ENCODE measurements at regions not wholly inside any gene's neighbourhood (a gene's known extent, or its start where the extent isn't known, plus 50 kb on each side); places are given as distances from the start of the nearest gene placed in this dataset.

DNA sequence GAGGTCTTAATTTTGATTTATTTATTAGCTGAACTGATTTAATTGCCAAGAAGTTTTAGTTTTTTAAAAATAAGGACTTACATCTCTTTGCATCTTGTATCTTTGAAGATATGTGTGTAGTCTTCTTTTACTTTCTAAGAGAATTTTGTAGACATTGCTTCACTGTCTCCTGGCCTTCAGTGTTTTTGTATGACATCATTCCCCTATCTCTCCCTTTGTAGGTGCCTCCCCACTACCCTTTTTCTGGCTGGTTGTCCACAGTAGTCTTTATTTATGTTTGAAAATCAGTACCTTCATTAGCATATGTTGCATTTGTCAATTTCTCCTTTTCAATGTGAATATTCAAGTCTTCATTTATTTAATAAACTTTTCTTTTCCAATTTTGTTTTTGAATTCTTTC is 64.1 kb upstream of the RAB18 start:
- no peaks in the 10 kb centered on the region for H3K9me3 ChIP-seq (ENCODE audit: control insufficient read depth, insufficient read depth, low read depth, low read length)
- no peak overlapping the region for H3K27ac ChIP-seq (ENCODE audit: extremely low read depth, low read depth, low read length)
- no peak overlapping the region for H3K4me3 ChIP-seq (ENCODE audit: low read depth, low read length)
- H3K36me3 ChIP-seq (ENCODE audit: control insufficient read depth in 2 of 2, insufficient read depth in 1 of 2, low read length in 2 of 2) = no peaks in the 10 kb centered on the region
- 0 out of 2 replicates have a peak, but pooled peaks have one; percentile 31 for TF ChIP-seq PRDM1 (tag by site-specific recombination; IDR thresholded peaks at IDR 0.05)
- TF ChIP-seq, protein P1, sequence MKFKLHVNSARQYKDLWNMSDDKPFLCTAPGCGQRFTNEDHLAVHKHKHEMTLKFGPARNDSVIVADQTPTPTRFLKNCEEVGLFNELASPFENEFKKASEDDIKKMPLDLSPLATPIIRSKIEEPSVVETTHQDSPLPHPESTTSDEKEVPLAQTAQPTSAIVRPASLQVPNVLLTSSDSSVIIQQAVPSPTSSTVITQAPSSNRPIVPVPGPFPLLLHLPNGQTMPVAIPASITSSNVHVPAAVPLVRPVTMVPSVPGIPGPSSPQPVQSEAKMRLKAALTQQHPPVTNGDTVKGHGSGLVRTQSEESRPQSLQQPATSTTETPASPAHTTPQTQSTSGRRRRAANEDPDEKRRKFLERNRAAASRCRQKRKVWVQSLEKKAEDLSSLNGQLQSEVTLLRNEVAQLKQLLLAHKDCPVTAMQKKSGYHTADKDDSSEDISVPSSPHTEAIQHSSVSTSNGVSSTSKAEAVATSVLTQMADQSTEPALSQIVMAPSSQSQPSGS (tag by site-specific recombination; IDR thresholded peaks at IDR 0.05; ENCODE audit: low read depth) = 0 out of 2 replicates have a peak, but pooled peaks have one; percentile 57
- TF ChIP-seq KLF10 (tag by site-specific recombination; IDR thresholded peaks at IDR 0.05) = no peak
- ChIA-PET CTCF (no interaction called here), POLR2A (no interaction called here)
- peaks cover 5% of the 10 kb centered on the region; the same call in 1 of the 2 replicates for H3K4me1 ChIP-seq (ENCODE audit: control insufficient read depth, insufficient read depth, low read length)

DNA sequence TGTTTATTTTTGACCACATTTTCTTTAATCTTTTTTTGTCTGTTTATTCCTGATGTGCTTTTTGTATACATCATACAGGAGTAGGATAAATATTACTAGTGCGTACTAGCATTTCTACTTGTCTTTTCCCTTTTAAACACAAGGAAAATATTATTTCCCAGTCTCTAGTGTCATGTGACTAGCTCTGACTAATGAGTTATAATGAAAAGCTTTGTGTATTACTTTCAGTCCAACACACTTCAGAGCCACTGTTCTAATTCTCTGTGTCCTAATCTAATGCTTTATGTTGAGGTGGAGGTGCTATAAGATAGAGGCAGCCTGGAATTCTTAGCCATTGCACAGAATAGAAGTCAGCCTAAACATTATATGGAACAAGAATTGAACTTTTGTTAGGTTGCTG is 65.0 kb upstream of the RAB18 start:
- Histone ChIP-seq H3K4me3 (ENCODE audit: low read depth, low read length) (no peak overlapping the region), H3K9me3 (ENCODE audit: control insufficient read depth, insufficient read depth, low read depth, low read length) (no peaks in the 10 kb centered on the region), H3K27ac (ENCODE audit: extremely low read depth, low read depth, low read length) (no peak overlapping the region), H3K4me1 (ENCODE audit: control insufficient read depth, insufficient read depth, low read length) (peaks cover 5% of the 10 kb centered on the region; the same call in 1 of the 2 replicates), H3K36me3 (ENCODE audit: control insufficient read depth in 2 of 2, insufficient read depth in 1 of 2, low read length in 2 of 2) (no peaks in the 10 kb centered on the region)
- ChIA-PET CTCF (no interaction called here), POLR2A (no interaction called here)
- TF ChIP-seq, protein P2, sequence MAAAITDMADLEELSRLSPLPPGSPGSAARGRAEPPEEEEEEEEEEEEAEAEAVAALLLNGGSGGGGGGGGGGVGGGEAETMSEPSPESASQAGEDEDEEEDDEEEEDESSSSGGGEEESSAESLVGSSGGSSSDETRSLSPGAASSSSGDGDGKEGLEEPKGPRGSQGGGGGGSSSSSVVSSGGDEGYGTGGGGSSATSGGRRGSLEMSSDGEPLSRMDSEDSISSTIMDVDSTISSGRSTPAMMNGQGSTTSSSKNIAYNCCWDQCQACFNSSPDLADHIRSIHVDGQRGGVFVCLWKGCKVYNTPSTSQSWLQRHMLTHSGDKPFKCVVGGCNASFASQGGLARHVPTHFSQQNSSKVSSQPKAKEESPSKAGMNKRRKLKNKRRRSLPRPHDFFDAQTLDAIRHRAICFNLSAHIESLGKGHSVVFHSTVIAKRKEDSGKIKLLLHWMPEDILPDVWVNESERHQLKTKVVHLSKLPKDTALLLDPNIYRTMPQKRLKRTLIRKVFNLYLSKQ (tag by site-specific recombination; IDR thresholded peaks at IDR 0.05; ENCODE audit: borderline replicate concordance) = no peak
- TF ChIP-seq ZNF426 (tag by site-specific recombination; IDR thresholded peaks at IDR 0.05) (no peak), MYNN (tag by site-specific recombination; IDR thresholded peaks at IDR 0.05; ENCODE audit: borderline replicate concordance) (no peak), ZNF266 (tag by site-specific recombination; IDR thresholded peaks at IDR 0.05; ENCODE audit: low read depth) (no peak), ZNF585B (tag by site-specific recombination; IDR thresholded peaks at IDR 0.05) (no peak), ZNF114 (tag by site-specific recombination; IDR thresholded peaks at IDR 0.05) (no peak), ZNF776 (tag by site-specific recombination; IDR thresholded peaks at IDR 0.05; ENCODE audit: borderline replicate concordance) (no peak), TRIM28 (IDR thresholded peaks at IDR 0.05; ENCODE audit: borderline replicate concordance, low read length) (no peak), ZNF654 (tag by site-specific recombination; IDR thresholded peaks at IDR 0.05; ENCODE audit: low read depth) (no peak), SP2 (tag by site-specific recombination; IDR thresholded peaks at IDR 0.05) (no peak), ZNF121 (tag by site-specific recombination; IDR thresholded peaks at IDR 0.05) (no peak), ZFHX2 (tag by site-specific recombination; conservative IDR thresholded peaks at IDR 0.05) (no peak), ZNF555 (tag by site-specific recombination; conservative IDR thresholded peaks at IDR 0.05) (no peak)
- TF ChIP-seq, protein P3, sequence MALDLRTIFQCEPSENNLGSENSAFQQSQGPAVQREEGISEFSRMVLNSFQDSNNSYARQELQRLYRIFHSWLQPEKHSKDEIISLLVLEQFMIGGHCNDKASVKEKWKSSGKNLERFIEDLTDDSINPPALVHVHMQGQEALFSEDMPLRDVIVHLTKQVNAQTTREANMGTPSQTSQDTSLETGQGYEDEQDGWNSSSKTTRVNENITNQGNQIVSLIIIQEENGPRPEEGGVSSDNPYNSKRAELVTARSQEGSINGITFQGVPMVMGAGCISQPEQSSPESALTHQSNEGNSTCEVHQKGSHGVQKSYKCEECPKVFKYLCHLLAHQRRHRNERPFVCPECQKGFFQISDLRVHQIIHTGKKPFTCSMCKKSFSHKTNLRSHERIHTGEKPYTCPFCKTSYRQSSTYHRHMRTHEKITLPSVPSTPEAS (tag by site-specific recombination; IDR thresholded peaks at IDR 0.05) = no peak

DNA sequence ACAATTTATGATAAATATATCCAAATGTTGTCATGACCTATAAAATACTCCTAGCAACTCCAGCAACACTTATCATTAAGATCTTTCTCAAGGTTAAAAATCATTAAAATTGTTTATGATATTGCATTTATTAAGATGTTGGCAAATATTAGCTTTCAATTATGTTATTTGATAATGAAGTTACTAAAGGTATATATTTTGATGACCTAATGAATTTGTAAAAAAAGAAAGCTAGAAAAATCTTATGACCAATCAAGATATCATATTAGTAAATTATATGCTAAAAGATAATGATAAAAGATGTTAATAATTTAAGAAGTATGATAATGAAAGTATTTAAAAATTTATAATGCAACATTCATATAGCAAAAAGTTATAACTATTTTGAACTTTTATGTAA is 66.3 kb upstream of the RAB18 start:
- Histone ChIP-seq H3K27ac (ENCODE audit: extremely low read depth, low read depth, low read length) (no peak overlapping the region), H3K36me3 (ENCODE audit: control insufficient read depth in 2 of 2, insufficient read depth in 1 of 2, low read length in 2 of 2) (no peaks in the 10 kb centered on the region), H3K4me3 (ENCODE audit: low read depth, low read length) (no peak overlapping the region), H3K4me1 (ENCODE audit: control insufficient read depth, insufficient read depth, low read length) (peaks cover 5% of the 10 kb centered on the region; the same call in 1 of the 2 replicates), H3K9me3 (ENCODE audit: control insufficient read depth, insufficient read depth, low read depth, low read length) (no peaks in the 10 kb centered on the region)
- no peak for TF ChIP-seq ZNF621 (tag by site-specific recombination; IDR thresholded peaks at IDR 0.05)
- TF ChIP-seq, protein P1 (tag by site-specific recombination; IDR thresholded peaks at IDR 0.05; ENCODE audit: low read depth) = 0 out of 2 replicates have a peak, but pooled peaks have one; percentile 55
- ChIA-PET CTCF (no interaction called here), POLR2A (no interaction called here)

Measured in HEK293 (cell line).